ENCODE measurements at regions not wholly inside any gene's neighbourhood (a gene's known extent, or its start where the extent isn't known, plus 50 kb on each side); places are given as distances from the start of the nearest gene placed in this dataset.

DNA sequence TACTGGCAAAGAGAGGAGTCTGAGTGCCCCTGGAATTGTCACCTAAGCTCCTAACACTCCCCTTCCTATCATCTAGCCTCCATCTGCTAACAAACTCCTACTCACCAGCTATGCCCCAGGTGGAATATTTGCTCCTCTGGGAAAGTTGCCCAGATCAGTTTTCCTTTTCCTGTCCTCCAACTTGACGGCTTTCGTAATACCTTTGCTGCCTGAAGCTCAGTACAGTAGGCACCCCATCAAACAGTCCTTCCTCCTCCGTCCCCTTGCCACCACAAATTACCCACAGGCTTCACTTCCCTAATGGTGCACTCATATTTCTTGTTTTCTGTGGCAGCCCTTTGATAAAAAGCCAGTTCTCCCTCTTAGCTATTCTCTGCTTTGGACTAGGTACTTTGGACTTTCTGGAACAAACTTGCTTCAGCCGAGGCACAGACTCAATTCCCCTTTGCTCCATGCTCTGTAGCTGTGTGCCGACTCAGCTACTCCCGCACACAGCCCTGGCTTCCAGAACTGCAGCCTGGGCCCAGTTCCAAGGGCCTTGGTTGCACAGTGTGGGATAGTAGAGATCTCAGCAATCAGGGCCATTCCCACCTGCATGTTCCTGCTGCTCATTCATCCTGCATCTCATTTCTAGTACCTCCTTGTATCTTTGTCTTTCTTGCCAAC lies 605.1 kb downstream of the BCOR start:
- TF ChIP-seq, protein P1, sequence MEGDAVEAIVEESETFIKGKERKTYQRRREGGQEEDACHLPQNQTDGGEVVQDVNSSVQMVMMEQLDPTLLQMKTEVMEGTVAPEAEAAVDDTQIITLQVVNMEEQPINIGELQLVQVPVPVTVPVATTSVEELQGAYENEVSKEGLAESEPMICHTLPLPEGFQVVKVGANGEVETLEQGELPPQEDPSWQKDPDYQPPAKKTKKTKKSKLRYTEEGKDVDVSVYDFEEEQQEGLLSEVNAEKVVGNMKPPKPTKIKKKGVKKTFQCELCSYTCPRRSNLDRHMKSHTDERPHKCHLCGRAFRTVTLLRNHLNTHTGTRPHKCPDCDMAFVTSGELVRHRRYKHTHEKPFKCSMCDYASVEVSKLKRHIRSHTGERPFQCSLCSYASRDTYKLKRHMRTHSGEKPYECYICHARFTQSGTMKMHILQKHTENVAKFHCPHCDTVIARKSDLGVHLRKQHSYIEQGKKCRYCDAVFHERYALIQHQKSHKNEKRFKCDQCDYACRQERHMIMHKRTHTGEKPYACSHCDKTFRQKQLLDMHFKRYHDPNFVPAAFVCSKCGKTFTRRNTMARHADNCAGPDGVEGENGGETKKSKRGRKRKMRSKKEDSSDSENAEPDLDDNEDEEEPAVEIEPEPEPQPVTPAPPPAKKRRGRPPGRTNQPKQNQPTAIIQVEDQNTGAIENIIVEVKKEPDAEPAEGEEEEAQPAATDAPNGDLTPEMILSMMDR (IDR thresholded peaks at IDR 0.05), result no peak
- no peak for TF ChIP-seq EP300 (IDR thresholded peaks at IDR 0.05)
- TF ChIP-seq POLR2A (IDR thresholded peaks at IDR 0.05), result no peak
